ENCODE measurements at regions not wholly inside any gene's neighbourhood (a gene's known extent, or its start where the extent isn't known, plus 50 kb on each side); places are given as distances from the start of the nearest gene placed in this dataset.

- TF ChIP-seq, protein P1, sequence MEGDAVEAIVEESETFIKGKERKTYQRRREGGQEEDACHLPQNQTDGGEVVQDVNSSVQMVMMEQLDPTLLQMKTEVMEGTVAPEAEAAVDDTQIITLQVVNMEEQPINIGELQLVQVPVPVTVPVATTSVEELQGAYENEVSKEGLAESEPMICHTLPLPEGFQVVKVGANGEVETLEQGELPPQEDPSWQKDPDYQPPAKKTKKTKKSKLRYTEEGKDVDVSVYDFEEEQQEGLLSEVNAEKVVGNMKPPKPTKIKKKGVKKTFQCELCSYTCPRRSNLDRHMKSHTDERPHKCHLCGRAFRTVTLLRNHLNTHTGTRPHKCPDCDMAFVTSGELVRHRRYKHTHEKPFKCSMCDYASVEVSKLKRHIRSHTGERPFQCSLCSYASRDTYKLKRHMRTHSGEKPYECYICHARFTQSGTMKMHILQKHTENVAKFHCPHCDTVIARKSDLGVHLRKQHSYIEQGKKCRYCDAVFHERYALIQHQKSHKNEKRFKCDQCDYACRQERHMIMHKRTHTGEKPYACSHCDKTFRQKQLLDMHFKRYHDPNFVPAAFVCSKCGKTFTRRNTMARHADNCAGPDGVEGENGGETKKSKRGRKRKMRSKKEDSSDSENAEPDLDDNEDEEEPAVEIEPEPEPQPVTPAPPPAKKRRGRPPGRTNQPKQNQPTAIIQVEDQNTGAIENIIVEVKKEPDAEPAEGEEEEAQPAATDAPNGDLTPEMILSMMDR (conservative IDR thresholded peaks at IDR 0.05; ENCODE audit: low read depth, low read length): no peak
- TF ChIP-seq EZH2 (IDR thresholded peaks at IDR 0.05; ENCODE audit: low read length, unreplicated experiment) (no peak), EZH2phosphoT487 (IDR thresholded peaks at IDR 0.05; ENCODE audit: borderline replicate concordance, low read length) (no peak)
These were observed 197.5 kb downstream of the NAF1 start for GRCh38 chr4:162969194-162969593.

Measured in PC-3 (cell line).